HUDEP-2 (cell line): ENCODE measurements at regions not wholly inside any gene's neighbourhood (a gene's known extent, or its start where the extent isn't known, plus 50 kb on each side); places are given as distances from the start of the nearest gene placed in this dataset.

Experiments
- DNase-seq, 76 experiments: peaks; one replicate each; lab custom pipeline; 2025; ENCODE audit not compliant: unreplicated experiment in 76 of 76; lab: John Stamatoyannopoulos, UW

DNA sequence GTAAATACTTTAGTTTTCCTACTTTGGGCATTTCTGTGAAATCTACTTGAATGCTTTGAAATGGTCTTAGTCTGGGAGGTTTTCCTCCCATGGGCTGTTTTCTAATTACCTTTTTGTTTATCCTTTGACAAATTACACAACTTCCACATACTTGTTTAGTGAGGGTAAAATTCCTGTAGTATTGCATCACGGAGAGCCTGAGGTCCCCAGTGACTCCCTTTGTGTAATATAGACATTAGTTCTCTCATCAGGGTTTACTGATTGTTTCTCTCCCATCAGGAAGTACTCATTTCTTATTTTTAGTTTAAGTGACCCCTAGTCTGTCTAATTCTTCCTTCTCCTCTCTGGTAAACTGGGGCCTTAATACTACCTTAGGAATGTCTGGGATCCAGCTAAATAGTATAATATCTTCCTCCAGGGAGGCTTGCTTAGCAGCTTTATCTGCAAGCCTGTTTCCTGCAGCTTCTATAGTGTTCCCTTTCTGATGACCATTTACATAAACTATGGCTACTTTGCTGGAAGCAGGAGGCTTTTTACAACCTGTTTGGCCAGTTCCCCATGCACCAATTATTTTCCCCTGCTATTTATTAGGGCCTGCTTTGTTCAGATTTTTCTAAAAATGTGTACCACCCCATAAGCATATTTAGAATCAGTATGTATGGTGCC lies 87.2 kb upstream of the XCR1 start:
- no peak for DNase-seq

DNA sequence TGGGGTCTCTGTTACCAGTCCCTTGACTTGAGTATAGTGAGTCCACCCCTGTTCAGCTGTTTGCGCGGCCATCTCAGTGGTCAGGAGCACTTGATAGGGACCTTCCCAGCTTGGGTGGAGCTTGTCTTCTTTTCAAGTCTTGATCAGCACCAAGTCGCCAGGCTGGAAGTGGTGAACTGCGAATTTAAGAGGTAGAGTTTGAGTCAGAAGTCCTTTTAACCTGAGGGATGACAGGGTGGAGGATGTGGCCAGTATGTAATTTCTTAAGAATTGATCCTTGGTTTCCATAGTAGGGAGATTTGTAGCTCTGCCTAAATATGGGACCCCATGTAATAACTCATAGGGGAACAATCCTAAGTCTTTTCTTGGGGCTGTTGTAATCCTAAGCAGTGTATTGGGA lies 86.3 kb upstream of the XCR1 start:
- DNase-seq, result no peak

DNA sequence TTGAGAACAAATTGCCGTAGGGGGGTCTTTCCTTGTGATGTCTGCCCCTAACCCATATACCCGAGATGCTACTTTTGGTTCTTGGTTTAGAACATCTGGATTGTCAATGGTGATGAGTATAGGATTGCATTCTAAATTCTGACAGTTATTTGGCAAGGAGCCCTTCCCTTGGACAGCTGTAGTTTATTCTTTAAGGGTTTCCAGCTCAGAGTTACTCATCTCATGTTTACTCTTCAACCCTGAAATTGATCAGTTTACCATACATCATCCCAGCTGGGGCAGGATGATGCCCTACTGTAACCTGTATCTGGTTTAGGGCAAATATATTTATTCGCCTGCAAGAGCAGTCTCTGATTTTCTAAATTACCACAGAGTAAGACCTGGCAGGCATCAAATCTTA lies 85.7 kb upstream of the XCR1 start:
- no peak for DNase-seq

DNA sequence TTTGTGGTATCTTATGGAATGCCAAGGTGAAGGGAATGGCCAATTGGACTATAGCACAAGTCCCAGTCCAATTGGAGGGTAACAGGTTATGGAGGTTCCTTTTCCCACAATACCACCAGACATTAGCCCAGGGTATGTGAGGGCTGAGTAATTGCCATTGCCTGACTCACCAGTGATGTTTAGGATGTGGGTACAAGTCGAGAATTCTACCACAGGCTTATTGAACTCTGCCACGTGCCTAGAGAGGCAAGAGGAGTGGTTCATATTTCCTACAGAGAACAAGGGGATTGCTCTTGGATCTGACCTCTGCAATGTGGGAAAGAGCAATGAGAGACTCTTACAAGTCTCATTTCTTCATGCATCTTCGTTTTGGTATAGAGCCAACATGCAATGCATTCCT lies 85.0 kb upstream of the XCR1 start:
- no peak for DNase-seq

DNA sequence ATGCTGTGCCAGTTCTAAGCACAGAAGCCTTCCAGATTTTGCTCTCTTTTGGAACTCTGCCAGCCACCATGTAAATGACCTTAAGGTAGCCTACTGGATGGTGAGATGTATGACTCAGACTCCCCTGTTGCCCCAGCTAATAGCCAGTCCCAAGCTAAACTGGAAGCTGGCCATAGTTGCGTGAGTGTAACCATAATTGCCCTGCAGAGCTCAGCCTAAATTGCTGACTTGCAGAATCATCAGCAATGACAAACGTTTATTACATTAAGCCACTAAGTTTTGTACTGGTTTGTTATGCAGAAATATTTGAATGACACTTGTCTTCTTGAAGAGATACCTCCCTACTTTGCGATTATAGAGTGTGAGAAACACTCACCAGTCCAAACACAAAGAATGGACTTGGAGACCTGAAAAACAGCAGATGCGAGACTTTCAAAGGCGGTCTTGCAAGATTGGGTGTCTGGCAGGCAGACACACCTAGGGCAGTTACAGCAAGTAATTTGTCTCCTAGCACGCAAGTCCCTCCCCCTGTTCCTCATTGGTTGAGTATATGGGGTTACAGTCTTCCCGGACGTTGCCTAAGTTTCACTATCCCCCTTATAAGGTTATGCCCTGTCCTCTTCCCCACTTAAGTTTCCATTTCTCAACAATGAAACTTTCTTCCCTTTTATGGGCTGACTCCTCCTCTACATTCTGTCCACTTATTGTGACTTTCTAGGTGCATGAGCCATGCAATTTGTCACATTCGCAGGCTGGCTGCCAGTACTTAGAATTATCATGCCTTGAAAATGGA lies 83.6 kb upstream of the XCR1 start:
- DNase-seq, result no peak

DNA sequence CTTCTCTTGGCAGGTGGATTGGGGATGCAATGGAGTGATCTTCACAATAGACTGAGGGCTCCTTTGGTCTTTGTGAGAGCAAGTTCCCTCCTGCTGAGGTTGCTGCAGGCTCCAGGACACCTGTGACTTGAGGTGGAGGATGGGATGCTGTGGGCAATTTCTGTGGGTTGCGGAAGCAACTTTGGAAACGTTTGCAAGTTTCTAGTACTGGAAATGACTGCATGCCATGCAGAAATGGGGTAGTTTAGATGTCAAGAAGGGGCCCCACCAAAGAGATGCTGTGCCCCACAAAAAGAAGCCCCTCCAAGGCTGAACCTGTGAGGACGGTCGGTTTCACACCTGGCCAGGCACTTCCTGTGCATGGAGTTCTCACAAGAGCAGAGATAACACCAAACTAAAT lies 80.4 kb upstream of the XCR1 start:
- DNase-seq, result no peak

DNA sequence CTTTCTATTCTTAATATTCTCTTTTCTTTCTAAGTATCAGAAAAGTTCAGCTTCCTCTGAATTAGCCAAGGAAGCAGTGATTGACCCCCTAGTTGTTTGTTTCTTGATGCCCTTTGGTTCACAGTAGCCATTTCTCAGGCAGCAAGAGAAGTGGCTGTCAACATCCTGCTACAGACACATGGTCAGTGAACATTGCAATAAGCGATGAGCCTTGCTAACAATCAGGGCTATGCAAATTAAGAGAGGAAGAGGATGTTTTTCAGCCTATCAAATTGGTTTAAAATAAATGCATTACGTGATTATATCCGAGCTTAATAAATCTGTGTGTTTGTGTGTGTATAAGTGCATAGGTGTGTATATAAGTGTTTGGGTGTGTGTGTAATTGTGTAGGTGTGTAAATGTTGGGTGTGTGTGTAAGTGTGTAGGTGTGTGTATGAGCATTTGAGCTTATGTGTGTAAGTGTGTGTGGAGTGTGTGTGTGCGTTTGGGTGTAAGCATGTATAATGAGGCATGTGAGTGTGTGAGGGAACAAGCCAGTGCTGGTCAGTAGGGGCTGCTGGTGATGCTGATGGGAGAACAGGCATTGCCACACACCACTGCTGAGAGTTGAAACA lies 78.1 kb upstream of the XCR1 start:
- no peak for DNase-seq

DNA sequence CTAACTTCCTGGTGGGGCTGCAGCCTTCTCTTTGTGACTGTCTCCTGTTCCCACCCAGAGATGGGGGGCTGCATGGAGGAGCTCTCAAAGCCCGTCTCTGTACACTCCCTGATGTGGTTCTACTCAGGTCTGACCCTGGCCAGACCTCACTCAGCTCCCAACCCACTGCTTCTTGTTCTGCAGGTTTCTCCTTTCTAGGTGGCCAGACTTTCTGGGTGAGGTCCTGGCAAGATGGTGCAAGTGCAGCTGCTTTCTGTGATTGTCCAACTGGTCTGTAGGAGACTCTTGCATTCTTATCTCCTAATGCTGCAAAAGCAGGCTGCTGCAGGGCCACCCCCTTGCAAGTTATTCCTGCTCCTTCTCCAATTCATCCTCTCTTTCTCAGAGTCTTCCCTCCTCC lies 77.4 kb upstream of the XCR1 start:
- no peak for DNase-seq

DNA sequence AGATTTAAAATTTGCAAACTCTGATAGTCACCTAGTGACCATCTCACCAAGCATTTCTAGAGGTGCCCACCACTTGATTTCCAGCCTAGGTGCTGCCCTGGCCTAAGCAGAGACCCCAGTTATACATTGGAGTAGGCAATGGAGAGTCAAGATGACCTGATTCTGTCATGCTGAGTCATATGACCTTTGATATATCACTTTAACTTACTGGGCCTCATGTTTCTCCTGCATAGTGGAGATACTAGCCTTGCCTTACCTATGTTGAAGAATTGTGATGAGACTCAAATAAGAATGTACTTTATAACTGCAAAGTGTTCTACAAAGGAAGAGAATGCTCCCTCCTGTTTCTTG lies 75.5 kb upstream of the XCR1 start:
- DNase-seq, result no peak

DNA sequence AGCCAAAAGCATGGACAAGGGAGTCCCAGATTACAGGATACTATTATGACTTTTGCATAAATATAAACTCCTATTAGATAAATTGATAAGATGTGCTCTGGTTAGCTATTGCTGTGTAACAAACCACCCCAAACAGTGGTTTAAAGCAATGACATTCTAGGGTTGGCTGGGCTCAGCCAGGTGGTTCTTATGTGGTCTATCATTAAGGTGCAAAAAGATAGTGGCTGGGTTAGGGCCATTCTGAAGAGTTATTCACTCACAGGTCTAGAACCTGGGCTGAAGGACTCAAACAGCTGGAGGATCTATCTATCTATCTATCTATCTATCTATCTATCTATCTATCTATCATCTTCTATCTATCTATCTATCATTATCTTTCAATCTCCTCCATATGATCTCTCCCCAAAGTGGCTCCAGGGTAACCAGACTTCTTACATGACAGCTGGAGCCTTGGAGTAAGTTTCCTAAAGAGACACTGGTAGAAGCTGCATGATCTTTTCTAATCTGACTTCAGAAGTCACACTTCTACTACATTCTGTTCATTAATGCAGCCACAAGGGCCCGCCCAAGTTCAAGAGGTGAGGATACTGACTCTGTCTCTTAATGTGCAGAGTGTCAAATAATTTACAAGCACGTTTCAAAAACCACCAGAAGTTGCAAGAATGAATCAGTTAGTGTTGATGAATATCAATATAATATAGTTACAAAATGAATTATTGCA lies 74.9 kb upstream of the XCR1 start:
- no peak for DNase-seq

DNA sequence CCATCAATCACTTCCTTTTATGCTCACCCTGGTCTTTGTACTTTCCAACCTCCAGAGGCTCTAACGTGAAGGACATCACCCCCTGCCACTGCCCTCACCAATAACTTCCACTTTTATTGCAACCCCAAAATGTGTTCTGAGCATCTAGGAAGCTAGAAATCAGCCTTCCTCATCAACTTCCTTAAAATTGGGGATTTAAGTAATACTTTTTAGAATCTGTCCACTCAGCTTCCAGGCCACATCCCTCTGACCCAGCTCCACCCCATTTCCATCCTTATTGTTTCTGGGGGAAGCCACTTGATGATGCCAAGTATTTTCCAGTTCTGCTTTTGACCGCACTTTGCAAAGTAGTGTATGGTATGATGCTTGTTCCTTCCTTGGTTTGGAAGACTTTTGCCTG lies 73.5 kb upstream of the XCR1 start:
- no peak for DNase-seq

DNA sequence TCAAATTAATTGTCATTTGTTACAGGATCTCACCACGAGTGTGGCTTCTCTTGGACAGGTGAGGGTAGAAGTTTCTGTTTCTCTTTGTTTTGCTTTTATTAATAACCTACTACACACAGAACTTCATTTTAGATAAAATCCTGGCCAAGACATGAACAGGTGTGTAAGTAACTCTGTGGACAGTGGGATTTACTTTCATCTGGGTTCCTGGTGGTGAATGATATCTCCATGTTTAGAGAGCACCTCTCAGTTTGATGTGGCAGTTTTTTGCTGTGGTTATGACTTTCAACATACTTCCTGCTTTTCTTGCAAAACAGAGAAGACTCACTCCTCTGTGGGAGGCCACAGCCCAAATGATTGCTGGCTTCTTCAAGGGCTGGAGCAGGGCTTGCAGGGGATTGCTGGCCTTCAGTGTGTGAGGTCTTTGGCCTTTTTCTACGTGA lies 71.1 kb upstream of the XCR1 start:
- DNase-seq, result no peak

DNA sequence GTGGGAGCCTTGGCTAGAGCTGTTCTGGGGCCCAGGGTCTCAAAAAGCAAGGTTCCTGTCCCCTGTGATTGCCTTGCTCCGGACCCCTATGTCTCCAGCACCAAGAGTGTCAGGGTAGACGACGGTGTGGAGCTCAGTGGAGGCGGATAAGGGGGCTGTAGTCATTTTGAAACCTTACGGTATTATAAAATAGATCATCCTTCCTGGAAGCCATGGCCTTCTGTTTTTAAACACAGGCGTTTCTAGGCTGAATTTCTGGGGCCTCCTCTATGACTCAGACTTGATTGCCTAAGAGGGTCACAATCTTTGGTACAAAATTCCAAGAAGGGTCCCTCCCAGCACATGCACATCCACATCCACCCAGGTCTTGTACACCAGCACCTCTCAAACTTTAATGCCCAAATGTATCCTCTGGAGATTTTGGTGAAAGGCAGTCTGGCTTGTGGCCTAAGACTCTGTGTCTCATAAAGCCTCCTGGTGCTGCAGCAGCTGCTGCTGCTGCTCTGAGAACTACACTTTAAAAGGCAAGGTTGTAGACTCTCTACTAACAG lies 70.5 kb upstream of the XCR1 start:
- no peak for DNase-seq

DNA sequence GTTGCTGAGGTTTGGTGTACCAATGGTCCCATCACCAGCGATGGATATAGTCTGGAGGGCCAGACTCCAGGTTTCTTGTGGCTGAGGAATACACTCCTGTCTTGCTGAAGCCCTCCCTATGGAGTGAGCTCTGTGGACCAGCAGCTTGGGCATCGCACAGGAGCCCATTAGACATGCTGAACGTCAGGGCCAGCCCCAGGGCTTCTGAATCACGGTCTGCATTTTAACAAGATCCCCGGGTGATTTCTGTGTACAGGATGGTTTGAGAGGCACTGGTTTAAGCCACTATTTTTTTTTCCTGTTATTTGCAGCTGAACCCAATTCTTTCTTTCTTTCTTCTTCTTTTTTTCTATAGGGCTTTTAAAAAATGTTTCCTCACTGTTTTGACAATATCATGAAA lies 69.5 kb upstream of the XCR1 start:
- DNase-seq, result no peak

DNA sequence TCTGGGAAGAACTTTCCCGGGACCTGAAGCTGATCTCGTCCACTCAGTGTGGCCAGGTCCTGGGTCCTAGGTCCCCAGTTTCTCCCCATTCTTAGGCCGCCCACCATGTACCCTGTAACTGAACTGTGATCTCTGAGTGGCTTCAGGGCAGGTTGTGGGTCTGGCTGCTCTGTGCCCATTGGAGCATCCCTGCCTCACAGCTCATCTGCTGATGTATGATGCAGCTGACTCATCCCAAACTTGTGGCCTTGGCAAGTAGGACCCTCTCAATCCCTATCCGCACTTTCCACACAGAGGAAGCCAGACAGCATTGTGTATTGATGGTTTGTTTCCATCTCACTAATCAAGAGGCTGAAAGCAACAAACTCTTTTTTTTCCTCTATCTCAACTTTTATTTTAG lies 69.1 kb upstream of the XCR1 start:
- DNase-seq, result no peak

DNA sequence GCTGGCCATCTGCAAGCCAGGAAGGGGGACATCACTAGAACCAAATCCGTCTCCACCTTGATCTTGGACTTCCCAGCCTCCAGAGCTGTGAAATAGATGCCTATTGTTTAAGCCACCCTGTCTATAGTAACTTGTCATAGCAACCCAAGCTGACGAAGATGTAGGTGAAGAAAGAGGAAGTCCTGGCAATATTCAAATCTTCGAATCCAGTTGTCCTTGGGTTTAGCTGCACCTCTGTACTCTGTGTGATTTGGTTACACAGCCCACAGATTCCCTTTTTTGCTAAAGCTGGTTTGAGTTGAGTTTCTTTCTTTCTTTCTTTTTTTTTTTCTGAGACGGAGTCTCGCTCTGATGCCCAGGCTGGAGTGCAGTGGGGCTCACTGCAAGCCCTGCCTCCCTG lies 68.0 kb upstream of the XCR1 start:
- no peak for DNase-seq

DNA sequence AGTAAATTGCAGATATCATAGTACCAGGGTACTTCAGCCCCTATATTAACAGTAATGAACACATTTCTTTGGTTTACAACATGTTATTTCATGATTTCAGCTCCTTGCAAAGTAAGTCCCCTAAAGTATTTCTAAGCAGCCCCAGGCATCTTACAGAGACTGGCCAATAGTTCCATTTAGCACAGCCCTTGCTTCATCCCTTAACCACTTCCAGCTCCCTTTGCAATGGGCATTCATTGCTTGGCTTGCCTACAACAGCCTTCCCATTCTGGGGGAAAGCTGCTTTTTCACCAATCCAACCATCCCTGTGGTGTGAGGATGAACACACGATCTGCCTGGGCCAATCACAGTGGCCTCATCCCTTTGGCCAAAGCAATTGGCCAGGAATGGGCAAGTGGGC lies 67.2 kb upstream of the XCR1 start:
- no peak for DNase-seq

DNA sequence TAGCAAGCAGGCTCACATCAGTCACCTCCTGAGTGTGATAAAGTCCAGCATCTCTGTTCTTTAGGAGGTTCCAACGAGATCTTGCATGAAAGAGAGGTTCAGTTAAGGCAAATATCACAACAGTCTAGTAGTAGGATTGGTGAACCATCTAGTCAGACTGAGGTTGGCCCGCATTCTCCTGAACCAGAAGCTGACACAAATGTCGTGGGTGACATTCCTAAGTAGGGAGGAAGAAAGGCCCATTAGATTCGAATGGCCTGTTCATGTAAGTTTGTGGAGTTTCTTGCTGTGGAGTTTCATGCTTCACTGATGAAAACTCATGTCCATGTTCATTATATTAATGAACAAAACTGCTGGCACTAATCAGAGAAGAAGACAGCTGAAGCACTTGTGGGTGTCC lies 66.7 kb upstream of the XCR1 start:
- no peak for DNase-seq

DNA sequence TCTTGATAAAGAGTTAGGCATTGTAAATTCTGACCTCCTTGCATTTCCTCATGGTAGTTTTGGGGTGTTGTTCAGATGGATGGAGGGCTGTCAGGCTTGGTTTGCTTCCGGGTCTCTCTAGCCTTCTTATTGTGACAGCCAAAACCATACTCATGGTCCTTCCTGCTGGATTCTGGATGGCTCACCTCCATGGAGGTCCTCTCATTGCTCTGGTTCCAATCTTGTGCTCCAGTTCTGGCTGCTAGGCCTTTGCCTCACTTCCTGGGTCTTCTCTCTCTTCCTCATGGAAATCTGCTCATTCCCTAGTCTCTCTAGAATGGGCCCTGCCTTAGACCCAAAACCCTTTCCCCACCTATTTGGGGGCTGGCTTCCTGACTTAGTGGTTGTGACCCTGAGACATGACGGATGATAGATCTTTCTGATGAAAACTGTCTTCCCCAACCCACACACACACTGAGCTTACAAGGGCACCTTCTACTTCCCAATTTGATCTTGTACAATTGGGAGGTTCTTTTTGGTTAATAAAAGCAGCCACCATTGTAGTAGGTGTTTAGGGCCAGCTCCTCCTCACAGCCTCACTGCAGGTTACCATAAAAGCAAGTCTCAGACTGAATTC lies 66.2 kb upstream of the XCR1 start:
- no peak for DNase-seq

DNA sequence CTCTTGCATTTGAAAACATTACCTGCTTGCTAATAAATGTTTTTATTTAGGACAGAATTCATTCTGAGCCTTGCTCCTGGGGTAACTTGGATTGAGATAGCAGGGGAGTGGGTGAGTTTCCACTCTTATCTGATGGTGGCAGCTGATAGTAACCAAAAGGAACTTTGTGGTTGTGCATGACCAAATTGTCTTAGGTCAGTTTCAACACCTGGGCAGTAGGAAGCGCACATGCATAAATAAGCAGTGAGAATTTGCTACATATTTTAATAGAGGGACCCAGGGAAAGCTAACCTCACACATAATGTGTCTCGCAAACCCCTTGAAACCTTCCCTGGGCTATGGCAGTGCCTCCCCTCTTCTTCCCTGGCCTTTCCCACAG lies 65.4 kb upstream of the XCR1 start:
- DNase-seq, result no peak
